ENCODE measurements at regions not wholly inside any gene's neighbourhood (a gene's known extent, or its start where the extent isn't known, plus 50 kb on each side); places are given as distances from the start of the nearest gene placed in this dataset.

DNA sequence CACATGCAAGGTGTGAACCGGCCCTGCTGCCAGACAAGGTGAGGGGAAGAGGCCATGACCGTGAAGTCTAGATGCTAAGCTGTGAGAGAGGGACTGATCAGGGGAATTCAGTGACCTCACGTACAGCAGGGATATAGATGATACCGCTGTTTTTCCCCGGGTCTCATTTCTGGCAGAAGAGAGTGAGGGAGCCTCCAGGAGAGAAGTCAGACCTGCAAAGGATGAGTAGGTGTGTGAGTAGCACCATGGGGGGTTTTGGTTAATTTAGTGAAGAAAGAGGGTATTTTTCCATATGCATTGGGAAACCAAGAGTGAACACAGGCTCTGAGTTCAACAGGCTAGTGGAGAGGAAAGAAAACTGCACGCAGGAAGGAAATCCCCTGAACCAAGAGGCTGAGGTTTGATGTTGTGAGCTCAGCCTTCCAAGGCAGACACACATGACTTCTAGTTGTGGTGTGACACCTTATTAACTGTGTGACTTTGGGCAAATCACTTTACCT, 127.6 kb upstream of the GATB start:
- no peak overlapping the region for H3K27ac ChIP-seq (ENCODE audit: low read depth, low read length)
- RAD21 ChIA-PET (ENCODE audit: low non-redundant PET in 1 of 2, low total read pairs in 2 of 2, uncharacterized antibody in 2 of 2, unreplicated experiment in 2 of 2): no interaction called here
- H3K4me2 ChIP-seq (ENCODE audit: low read length): no peak overlapping the region
- no peaks in the 10 kb centered on the region for H3K9me3 ChIP-seq (ENCODE audit: control insufficient read depth in 1 of 2, insufficient read depth in 1 of 2, low read depth in 1 of 2, low read length in 2 of 2)
- no peak for ATAC-seq
- no peak overlapping the region for H2AFZ ChIP-seq (ENCODE audit: low read depth, low read length, poor library complexity, severe bottlenecking)
- intact Hi-C loops (cut with micrococcal nuclease): no loop called here
- no peak overlapping the region for H3K4me3 ChIP-seq (replicated peaks in 1 of 2; ENCODE audit: low read depth in 1 of 2, low read length in 2 of 2)
- H3K36me3 ChIP-seq (ENCODE audit: control insufficient read depth in 1 of 2, insufficient read depth in 2 of 2, low read length in 2 of 2): no peaks in the 10 kb centered on the region
- no peaks in the 10 kb centered on the region for H3K79me2 ChIP-seq (ENCODE audit: insufficient read depth, low read length)
- no peaks in the 10 kb centered on the region for H3K9me2 ChIP-seq (ENCODE audit: insufficient read depth)
- no peaks in the 10 kb centered on the region for H4K20me1 ChIP-seq (ENCODE audit: insufficient read depth)
- TF ChIP-seq SRF (IDR thresholded peaks at IDR 0.05; ENCODE audit: low read depth): no peak
- TF ChIP-seq, protein P1, sequence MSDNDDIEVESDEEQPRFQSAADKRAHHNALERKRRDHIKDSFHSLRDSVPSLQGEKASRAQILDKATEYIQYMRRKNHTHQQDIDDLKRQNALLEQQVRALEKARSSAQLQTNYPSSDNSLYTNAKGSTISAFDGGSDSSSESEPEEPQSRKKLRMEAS (IDR thresholded peaks at IDR 0.05): no peak
- TF ChIP-seq JUND (IDR thresholded peaks at IDR 0.05): no peak
- no peak for TF ChIP-seq ZNF274 (IDR thresholded peaks at IDR 0.05; ENCODE audit: low read depth, low read length)
- no peak for TF ChIP-seq TCF7L2 (IDR thresholded peaks at IDR 0.05; ENCODE audit: borderline replicate concordance, extremely low read depth, insufficient read depth, insufficient read length)
- TF ChIP-seq, protein P2, sequence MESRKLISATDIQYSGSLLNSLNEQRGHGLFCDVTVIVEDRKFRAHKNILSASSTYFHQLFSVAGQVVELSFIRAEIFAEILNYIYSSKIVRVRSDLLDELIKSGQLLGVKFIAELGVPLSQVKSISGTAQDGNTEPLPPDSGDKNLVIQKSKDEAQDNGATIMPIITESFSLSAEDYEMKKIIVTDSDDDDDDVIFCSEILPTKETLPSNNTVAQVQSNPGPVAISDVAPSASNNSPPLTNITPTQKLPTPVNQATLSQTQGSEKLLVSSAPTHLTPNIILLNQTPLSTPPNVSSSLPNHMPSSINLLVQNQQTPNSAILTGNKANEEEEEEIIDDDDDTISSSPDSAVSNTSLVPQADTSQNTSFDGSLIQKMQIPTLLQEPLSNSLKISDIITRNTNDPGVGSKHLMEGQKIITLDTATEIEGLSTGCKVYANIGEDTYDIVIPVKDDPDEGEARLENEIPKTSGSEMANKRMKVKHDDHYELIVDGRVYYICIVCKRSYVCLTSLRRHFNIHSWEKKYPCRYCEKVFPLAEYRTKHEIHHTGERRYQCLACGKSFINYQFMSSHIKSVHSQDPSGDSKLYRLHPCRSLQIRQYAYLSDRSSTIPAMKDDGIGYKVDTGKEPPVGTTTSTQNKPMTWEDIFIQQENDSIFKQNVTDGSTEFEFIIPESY (IDR thresholded peaks at IDR 0.05; ENCODE audit: extremely low read depth, insufficient replicate concordance, low read length): no peak
- TF ChIP-seq EGR1 (IDR thresholded peaks at IDR 0.05; ENCODE audit: low read depth): no peak
- TF ChIP-seq SIN3A (IDR thresholded peaks at IDR 0.05; ENCODE audit: low read depth): no peak
- no peak for TF ChIP-seq POLR2A (IDR thresholded peaks at IDR 0.05; ENCODE audit: borderline replicate concordance, extremely low read depth, insufficient read depth, insufficient read length)
- TF ChIP-seq, protein P3, sequence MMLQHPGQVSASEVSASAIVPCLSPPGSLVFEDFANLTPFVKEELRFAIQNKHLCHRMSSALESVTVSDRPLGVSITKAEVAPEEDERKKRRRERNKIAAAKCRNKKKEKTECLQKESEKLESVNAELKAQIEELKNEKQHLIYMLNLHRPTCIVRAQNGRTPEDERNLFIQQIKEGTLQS (IDR thresholded peaks at IDR 0.05): no peak
- TF ChIP-seq, protein P4, sequence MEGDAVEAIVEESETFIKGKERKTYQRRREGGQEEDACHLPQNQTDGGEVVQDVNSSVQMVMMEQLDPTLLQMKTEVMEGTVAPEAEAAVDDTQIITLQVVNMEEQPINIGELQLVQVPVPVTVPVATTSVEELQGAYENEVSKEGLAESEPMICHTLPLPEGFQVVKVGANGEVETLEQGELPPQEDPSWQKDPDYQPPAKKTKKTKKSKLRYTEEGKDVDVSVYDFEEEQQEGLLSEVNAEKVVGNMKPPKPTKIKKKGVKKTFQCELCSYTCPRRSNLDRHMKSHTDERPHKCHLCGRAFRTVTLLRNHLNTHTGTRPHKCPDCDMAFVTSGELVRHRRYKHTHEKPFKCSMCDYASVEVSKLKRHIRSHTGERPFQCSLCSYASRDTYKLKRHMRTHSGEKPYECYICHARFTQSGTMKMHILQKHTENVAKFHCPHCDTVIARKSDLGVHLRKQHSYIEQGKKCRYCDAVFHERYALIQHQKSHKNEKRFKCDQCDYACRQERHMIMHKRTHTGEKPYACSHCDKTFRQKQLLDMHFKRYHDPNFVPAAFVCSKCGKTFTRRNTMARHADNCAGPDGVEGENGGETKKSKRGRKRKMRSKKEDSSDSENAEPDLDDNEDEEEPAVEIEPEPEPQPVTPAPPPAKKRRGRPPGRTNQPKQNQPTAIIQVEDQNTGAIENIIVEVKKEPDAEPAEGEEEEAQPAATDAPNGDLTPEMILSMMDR (IDR thresholded peaks at IDR 0.05 in 2 of 3, conservative IDR thresholded peaks at IDR 0.05 in 1 of 3; ENCODE audit: borderline replicate concordance in 1 of 3, insufficient read depth in 1 of 3, low read depth in 2 of 3, low read length in 2 of 3): no peak
- TF ChIP-seq CBX3 (IDR thresholded peaks at IDR 0.05; ENCODE audit: low read depth): no peak
- no peak for TF ChIP-seq POLR2AphosphoS5 (IDR thresholded peaks at IDR 0.05; ENCODE audit: low read depth, low read length)
- no peak for TF ChIP-seq FOSL1 (IDR thresholded peaks at IDR 0.05; ENCODE audit: low read depth)
- no peak for TF ChIP-seq EZH2phosphoT487 (IDR thresholded peaks at IDR 0.05; ENCODE audit: borderline replicate concordance)
- no peak for TF ChIP-seq ELF1 (IDR thresholded peaks at IDR 0.05; ENCODE audit: borderline replicate concordance, low read depth)
- POLR2A ChIA-PET: no interaction called here
- CTCF ChIA-PET: no interaction called here
- DNase-seq (ENCODE audit: low read depth, low spot score): no peak
- no TSS peak for BruUV-seq (replicated peaks)
- no peaks in the 10 kb centered on the region for H3K4me1 ChIP-seq (ENCODE audit: control insufficient read depth in 1 of 2, insufficient read depth in 2 of 2, low read length in 2 of 2)
- no peak overlapping the region for H3K9ac ChIP-seq (ENCODE audit: low read length)
- 0 out of 2 replicates have a peak, but pooled peaks cover 3% of the 10 kb centered on the region for H3K27me3 ChIP-seq (ENCODE audit: insufficient read depth, low read length)
